GM21360 (cell line): ENCODE measurements at regions not wholly inside any gene's neighbourhood (a gene's known extent, or its start where the extent isn't known, plus 50 kb on each side); places are given as distances from the start of the nearest gene placed in this dataset.

Experiments used
- ATAC-seq: cut with Tn5 transposase; IDR thresholded peaks from one replicate; pipeline ENCODE4 v1.9.1; 2021; ENCODE audit warnings: mild to moderate bottlenecking, moderate library complexity; ENCODE audit not compliant: unreplicated experiment

DNA sequence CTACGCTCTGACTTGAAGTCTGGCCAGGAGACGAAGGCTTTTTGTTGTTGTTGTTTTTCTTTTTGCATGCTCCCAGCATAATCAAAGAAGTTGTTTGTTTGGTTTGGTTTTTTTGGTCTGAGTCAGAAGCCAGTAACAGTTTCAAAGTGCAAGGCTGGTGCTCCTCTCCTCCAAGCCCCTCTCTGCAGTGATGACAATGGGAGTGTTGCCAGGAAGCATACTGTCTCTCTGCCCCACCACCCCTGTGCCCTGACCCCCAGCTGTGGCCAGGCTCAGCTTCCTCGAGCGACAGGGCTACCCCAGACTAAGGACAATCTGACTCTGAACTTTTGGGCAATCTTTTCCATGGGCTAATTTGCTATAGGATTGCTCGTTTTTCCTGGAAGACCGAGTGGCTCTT lies 173.8 kb upstream of the PITX1 start:
- ATAC-seq: no peak

DNA sequence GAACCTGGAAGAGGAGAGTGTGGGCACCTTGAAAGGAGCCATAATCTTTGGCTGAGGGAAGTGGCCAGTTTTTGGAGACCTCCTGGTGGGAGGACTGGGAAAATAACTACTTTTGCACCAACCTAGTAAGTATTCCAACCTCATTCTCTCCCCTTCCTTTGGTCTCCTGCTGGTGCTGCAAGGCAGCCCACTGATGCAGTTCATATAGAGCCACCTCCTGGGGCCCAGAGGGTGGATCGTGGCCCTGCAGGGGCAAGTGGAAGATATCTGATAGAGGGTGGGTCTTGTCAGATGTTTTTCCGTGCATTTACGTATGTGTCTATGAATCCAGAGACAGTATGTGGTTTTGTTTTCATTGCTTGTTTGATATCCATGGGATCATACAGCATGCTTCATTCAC lies 172.8 kb upstream of the PITX1 start:
- no peak for ATAC-seq

DNA sequence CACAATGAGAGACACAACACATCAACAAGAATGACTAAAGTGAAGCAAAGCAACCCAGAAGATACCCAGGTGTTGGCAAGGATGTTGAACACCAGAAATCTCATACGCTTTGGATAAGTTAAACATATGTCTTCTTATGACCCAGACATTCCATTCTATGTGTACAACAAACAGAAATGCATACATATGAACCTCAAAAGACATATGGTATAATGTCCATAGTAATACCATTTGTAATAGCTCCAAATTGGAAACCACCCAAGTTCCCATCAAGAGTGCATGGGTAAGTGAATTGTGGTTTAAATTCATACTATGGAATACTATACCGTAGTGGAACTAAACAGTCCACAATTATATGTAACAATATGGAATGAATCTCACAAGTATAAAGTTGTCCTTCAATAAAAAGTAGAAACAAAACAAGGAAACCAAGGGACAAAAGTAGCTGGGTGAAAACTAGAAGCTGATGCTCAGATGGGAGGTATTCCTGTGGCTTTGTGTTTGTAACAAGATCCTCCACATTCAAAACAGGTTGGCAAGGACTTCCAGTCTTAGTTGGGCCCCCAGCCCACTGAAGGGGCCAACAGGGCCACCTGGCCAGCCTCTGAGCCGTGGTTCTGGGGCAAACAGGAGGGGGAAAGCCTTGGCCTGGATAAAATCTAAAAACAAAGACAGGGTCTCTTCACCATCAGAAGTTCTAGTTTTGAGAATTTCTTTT lies 171.8 kb upstream of the PITX1 start:
- no peak for ATAC-seq

GRCh38 chr5:135204151-135204600 lies 170.1 kb upstream of the PITX1 start:
- ATAC-seq: no peak

GRCh38 chr5:135203593-135204036 lies 169.6 kb upstream of the PITX1 start:
- no peak for ATAC-seq

DNA sequence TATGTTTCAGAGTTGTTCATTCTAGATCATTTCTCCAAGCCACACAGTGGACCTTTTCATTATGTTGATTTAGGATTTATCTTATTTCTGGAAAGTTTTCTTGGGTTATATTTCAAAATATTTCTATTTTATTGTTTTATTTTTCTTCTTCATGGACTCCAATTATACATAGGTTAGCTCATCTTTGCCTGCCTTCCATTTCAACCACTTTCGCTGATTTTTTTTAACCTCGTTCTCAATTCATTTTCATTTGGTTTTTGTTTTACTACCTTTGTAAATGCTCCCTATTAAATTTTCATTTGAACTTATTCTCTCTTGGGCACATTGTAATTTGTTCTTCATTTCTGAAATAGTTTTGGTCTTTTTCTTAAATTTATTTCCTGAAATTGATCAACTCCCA lies 169.0 kb upstream of the PITX1 start:
- ATAC-seq: no peak

GRCh38 chr5:135199919-135200318 lies 165.9 kb upstream of the PITX1 start:
- no peak for ATAC-seq

- ATAC-seq: no peak
These were observed 162.5 kb upstream of the PITX1 start for GRCh38 chr5:135196483-135196882.

DNA sequence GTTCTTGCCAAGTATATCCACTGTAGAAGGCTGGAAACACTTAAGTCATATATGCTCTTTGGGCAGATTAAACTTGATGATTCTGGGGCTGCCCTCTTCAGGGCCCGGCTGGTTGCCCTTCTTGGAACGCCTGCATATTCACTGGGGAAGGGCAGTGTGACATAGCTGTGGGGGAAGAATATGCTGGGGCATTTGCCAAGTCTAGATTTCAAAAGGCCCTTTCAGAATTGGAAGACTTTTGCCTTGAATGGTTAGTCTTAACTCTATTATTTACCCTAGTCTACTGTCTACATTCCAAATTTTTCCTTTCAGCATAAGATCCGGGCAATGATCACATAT lies 161.2 kb upstream of the PITX1 start:
- no peak for ATAC-seq

GRCh38 chr5:135194573-135195269 lies 160.7 kb upstream of the PITX1 start:
- ATAC-seq: no peak

- ATAC-seq: no peak
These were observed 160.1 kb upstream of the PITX1 start for GRCh38 chr5:135194126-135194488.

GRCh38 chr5:135193213-135194125 lies 159.4 kb upstream of the PITX1 start:
- no peak for ATAC-seq

DNA sequence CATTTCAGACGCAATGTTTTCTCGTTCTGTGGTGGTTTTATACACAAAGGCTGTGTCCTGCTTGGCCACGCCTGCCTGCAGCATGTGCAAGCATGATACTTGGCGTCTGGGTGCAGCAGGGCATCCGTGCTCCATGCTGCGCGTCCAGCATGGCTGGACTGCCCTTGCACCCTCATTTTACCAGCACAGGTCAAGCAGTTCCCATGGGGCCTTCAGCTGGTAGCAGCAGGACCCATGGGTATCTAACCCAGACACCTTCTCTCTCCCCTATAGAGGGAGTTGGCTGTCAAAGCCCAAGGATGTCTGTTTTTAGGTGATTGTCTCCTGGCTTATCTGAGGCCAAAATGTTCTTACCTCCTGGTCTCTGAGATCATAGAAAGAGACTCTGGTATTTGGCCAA lies 158.3 kb upstream of the PITX1 start:
- ATAC-seq: no peak

GRCh38 chr5:135191084-135191826 lies 157.2 kb upstream of the PITX1 start:
- ATAC-seq: peak; percentile 93

DNA sequence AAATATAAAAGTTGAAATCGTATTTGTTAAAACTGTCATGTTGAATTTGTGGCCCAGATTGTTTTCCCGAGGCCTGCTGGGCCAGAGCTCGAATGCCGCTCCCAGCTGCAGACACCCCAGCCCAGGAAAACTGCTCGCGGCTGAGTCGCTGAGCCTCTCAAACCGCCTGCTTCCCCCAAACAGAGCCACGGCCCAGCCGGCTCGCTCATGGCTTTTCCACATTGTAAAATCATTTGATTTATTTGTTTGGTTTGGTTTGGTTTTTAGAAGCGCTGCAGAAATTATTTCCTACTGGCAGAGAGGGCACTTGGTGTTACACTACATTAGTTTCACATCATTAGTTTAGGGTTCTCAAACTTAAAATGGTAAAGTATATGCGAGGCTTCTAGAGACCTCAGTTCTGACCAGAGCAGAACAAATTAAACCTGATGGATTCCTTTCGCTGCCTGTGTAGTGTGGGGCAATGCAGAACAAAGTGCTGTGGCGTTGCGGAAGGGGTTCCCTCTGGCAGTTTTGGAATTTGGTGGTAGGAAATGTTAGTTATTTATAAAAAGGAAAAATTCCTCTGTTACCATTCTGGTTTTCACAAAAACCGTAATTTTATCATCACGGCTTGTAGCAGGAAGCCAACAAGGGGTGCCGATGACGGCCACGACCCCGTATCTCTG lies 156.5 kb upstream of the PITX1 start:
- ATAC-seq: no peak

DNA sequence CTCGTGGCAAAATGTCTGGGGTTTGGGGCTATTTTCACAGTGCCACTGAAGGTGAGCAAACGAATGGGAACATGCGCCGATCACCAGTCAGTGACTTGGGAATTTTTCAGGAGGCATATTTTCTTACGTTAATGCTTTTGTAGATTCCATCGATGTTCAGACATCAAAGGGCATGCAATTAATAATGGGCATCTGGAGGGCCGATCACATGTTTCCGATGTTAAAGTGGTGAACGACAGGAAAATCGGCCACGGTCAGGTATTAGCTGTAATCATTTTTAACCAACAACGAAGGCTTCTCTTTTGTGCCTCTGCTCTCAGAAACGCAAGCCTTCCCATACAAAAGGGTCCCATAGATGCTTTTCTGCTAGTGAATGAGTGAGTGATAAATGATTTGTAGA lies 155.0 kb upstream of the PITX1 start:
- no peak for ATAC-seq

- no peak for ATAC-seq
These were observed 154.3 kb upstream of the PITX1 start for GRCh38 chr5:135188233-135188914.

DNA sequence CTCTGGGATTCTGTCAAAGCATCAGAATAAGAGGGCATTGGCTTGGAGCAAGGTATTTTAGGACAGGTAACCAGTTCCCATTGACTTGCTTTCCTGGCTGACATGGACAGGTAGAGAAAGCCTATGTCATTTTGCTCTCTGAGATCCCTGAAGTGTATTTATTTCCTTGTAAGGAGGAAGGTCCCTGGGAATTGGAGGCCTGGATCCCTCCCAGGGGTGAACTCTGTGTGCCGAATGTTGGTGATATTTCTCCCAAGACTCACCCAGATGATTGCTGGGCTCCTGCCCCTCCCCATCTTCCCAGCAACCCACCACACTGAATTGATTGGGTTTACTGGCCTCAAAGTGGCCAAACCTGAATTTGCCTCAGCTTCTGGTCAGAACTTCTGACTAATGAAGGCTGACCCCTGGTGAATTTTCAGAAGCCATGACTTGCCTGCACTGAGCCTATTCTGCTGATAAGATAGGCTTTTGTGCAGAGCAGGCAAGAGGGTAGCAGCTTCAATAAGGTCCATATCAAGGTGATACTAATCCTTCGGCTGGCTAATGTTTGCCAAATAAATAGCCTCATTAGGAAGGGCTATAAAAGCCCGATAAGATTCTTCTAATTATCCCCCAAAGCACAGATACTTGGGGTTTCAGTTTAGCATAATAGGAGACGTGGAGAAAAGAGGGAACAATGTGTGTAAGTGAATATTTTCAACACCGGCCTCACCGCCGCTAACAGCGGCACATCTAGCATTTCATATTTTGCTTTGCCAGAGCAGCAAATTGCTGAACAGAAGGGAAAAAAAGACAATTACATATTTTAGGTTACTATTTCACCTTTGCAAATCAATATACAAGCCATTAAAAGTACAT lies 152.9 kb upstream of the PITX1 start:
- no peak for ATAC-seq

GRCh38 chr5:135185481-135186065 lies 151.5 kb upstream of the PITX1 start:
- ATAC-seq: no peak
